SK-N-MC (cell line): ENCODE measurements at regions not wholly inside any gene's neighbourhood (a gene's known extent, or its start where the extent isn't known, plus 50 kb on each side); places are given as distances from the start of the nearest gene placed in this dataset.

Experiments used
- EZH2 ChIP-seq: fragments of 200-600 bp; sonication (generic); IDR thresholded peaks from one replicate; pipeline ENCODE4 v1.6.1; 2017; ENCODE audit warnings: antibody characterized with exemption
- POLR2AphosphoS5 ChIP-seq: IDR thresholded peaks from 2 replicates; pipeline ENCODE4 v1.6.1; 2012; ENCODE audit warnings: mild to moderate bottlenecking, low read depth, low read length, borderline replicate concordance

DNA sequence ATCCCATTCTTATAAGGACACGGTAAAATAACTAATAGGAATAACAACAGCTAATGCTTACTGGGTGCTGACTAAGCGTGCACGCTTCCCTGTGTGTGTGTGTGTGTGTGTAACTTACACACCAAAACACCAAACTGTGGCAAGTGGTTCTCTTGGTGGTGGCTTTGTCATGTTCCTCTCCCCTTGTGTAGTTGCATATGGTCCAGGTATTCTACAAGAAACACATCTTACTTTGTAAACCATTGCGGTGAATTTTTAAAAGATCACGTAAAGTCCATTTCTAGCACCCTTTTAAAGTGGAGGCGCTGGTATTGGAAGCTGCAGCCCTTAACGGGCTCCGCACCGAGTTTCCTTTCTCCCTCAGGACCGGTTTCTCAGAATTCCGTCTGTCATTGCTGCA is 221.0 kb upstream of the FOXF1 start:
- TF ChIP-seq EZH2 (no peak), POLR2AphosphoS5 (no peak)
